Iris pigment epithelial cell (primary cell): ENCODE measurements at regions not wholly inside any gene's neighbourhood (a gene's known extent, or its start where the extent isn't known, plus 50 kb on each side); places are given as distances from the start of the nearest gene placed in this dataset.
"Not testable (repeated sequence)": the region's sequence is repeated elsewhere in the genome, so short reads cannot be mapped to it uniquely, and the experiment has no call there.

Experiments
- DNase-seq: peaks from one replicate; pipeline ENCODE4 v3.0.0-alpha.2; 2011; ENCODE audit warnings: low read depth

- DNase-seq = not testable (repeated sequence)
Observed at GRCh38 chr2:132068407-132068806, 93.3 kb downstream of the ANKRD30BL start.

GRCh38 chr2:132065391-132065790 is 96.4 kb downstream of the ANKRD30BL start:
- not testable (repeated sequence) for DNase-seq

DNA sequence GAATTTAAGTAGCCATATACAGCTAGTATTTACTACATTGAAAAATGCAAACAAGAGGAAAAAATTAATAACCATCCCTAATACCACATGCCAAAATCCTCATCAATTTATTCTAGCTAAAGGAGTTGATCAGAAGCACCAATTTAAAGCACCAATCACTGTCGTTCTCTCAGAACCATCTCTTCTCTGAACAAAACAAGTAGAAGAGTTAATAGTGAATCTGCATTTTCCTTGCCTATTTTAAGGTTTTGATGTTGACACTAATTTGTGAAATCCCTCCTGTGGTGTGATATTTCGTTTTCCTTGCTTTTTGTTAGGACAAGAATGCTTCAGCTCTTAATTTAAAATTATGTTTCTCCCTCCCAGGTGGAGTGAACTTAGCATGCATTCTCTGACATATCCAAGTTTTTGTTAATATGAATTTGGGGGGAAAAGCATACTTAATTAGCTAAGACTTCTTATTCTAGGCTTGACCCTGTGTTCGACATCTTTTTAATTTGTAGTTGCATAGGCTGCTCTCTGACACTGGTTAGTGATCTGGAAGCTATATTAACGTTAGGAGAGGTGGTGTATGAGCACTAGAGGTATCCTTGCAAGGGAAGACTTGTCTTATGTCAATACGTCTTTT is 122.0 kb downstream of the ANKRD30BL start:
- not testable (repeated sequence) for DNase-seq

GRCh38 chr2:132038883-132039235 is 122.9 kb downstream of the ANKRD30BL start:
- DNase-seq = not testable (repeated sequence)

DNA sequence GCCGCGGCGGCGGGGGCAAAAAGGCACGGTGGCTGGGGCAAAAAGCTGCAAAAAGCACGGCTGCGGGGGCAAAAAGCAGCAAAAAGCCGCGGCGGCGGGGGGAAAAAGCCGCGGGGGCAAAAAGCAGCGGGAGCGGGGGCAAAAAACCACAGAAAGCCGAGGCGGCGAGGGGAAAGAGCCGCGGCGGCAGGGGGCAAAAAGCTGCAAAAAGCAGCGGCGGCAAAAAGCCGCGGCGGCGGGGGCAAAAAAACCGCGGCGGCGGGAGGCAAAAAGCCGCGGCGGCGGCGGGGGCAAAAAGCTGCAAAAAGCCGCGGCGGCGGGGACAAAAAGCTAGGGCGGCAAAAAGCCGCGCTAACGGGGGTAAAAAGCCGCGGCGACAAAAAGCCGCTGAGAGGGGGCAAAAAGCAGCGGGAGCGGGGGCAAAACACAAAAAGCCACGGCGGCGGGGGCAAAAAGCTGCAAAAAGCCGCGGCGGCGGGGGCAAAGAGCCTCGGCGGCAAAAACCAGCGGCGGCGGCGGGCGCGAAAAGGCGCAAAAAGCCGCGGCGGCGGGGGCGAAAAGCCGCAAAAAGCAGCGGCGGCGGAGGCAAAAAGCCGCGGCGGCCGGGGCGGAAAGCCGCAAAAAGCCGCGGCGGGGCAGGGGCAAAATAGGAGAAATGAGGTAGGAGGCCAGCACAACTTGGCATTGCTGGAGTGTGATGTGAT is 123.4 kb downstream of the ANKRD30BL start:
- DNase-seq = peak; percentile 0

DNA sequence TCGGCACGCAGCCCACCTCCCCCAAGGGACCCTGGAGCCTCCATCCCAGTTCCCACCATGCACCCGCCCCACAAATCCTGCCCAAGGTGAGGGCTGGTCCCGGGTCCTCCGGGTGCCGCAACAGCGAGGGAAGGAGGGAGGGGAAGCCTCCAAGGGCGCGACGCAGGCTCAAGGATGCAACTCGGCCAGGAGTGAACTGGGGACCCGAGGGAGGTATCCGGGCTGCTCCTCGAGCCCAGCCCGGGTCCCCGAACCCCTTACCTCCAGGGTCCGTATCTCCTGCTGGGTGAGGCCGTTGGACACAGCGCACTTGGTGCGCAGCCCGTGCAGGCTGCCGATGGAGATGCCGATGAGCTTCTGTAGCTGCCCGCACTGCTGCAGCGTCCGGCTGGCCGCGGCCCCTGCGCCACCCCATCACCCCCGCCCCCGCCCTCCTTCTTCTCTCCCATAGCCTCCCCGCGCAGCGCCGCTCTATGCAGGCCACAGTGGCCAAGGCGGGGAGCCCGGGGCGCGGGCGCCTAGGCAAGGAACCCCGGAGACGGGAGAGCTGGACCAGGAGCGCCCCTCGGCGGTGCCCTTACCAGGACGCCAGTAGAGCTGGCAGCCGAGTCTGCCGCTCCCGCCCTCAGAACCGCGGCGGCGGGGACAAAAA is 124.1 kb downstream of the ANKRD30BL start:
- peak; percentile 3 for DNase-seq

DNA sequence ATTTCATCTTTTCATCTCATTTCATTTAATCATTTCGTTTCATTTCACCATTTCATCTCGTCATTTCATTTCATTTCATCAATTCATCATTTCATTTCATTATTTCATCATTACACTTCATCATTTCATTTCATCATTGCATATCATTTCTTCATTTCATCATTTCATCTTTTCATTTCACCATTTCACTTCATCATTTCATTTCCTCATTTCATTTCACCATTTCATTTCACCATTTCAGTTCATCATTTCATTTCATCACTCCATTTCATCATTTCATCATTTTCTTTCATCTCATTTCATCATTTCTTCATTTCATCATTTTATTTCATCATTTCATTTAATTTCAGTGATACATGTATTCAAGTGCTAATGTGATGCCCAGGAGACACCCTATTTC is 127.1 kb downstream of the ANKRD30BL start:
- DNase-seq = no peak

GRCh38 chr2:132033949-132034348 is 127.8 kb downstream of the ANKRD30BL start:
- DNase-seq = no peak

DNA sequence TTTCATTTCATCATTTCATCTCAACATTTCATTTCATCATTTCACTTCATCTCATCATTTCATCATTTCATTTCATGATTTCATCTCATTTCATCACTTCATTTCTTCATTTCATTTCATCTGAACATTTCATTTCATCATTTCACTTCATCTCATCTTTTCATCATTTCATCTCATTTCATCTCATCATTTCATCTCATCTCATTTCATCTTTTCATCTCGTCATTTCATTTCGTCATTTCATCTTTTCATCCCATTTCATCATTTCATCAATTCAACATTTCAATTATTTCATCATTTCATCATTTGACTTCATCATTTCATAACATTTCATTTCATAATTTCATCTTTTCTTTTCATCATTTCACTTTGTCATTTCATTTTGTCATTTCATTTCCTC is 128.4 kb downstream of the ANKRD30BL start:
- DNase-seq = no peak

GRCh38 chr2:132012046-132012445 is 149.7 kb downstream of the ANKRD30BL start:
- DNase-seq = not testable (repeated sequence)

- peak; percentile 3 for DNase-seq
Observed at GRCh38 chr2:132009874-132010521, 151.8 kb downstream of the ANKRD30BL start.

DNA sequence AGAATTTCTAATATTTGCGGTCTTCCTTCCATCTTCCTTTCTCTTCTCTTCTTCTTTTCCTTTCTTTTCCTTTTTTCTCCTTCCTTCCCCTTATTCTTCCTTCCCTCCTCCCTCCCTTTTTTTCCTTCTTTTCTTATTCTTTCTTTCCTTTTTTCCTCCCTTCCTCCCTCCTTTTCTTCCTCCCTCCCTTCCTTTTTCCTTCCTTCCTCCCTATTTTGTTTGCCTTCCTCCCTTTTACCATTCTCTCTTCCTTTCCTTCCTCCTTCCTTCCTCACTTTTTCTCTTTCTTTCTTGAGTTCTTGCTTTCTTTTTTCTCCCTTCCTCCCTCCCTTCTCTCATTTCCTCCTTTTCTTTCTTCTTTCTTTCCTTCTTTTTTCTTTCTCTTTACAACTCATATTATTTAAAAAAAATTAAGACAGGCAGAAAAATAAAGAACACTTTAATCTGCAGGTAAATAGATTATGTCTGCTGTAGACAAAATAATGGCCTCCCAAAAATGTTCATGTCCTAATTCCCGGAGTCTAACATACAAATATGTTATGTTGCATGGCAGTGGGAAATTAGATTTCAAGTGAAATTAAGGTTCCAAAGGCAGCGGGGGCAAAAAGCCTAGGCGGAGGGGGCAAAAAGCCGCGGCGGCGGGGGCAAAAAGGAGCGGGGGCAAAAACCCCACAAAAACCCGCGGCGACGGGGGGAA is 152.4 kb downstream of the ANKRD30BL start:
- no peak for DNase-seq

GRCh38 chr2:131990751-131991150 is 171.0 kb downstream of the ANKRD30BL start:
- DNase-seq = not testable (repeated sequence)

GRCh38 chr2:131966671-131967070 is 195.1 kb downstream of the ANKRD30BL start:
- not testable (repeated sequence) for DNase-seq

DNA sequence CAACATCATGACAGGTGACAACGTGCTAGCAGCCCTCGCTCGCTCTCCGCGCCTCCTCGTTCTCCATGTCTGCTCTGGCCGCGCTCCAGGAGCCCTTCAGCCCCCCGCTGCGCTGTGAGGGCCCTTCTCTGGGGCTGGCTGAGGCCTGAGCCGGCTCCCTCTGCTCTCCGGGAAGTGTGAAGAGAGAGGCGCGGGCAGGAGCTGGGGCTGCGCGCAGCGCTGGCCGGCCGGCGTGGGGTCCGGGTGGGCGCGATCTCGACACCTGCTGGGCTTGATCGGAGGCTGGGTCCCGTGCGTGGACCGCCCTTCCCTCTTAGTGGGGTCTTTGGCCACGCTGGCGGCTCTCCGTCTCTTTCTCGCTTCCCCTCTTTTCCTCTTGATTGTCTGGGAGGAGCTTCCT is 195.5 kb downstream of the ANKRD30BL start:
- no peak for DNase-seq

GRCh38 chr2:131958019-131958609 is 203.6 kb downstream of the ANKRD30BL start:
- peak; percentile 1 for DNase-seq

GRCh38 chr2:131948641-131949040 is 213.1 kb downstream of the ANKRD30BL start:
- not testable (repeated sequence) for DNase-seq

DNA sequence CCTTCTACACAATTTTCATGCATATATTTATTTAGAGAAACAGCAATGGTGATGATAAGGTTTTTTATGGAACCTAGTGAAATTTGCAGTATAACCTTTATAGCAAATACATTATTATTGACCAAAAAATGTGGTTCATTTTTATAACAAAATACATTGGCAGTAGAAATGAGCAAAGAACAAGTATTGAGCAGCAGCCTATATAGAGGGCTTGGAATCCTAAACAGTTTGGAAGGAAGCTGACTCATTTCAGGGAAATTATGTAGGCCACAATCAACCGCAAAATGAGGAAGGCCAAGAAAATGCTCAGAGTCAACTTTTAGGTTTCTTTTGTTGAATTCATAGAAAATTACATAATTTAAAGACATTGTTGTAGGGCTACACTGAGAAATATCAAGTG is 238.5 kb downstream of the ANKRD30BL start:
- DNase-seq = peak; percentile 0

DNA sequence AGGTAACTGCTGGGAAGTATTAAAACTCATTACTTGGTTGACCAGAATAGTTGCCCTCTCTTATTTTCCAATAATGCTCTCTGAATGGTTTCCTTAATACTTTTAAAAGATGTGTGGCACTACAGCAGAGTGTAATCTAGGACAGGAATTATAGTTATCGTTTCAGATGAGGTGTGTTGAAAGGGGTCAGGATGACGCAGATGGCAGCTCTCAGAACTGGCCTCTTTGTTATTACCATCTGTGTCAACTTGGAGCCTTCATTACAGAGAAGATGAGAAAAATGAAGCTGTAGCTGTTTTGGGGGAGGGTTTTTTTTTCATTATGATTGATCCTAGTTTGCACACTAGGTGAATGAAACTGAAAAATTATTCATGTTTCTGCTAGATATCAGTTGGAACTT is 238.9 kb downstream of the ANKRD30BL start:
- peak; percentile 9 for DNase-seq
